Osteoblast (primary cell): ENCODE measurements at regions not wholly inside any gene's neighbourhood (a gene's known extent, or its start where the extent isn't known, plus 50 kb on each side); places are given as distances from the start of the nearest gene placed in this dataset.

Experiments
- DNase-seq: peaks from one replicate; pipeline ENCODE4 v3.0.0; 2011; ENCODE audit warnings: low spot score, mixed read lengths; ENCODE audit not compliant: insufficient read length; ENCODE audit errors: missing footprints
- H2AFZ ChIP-seq: 2 replicates; pipeline ENCODE4 v1.6.0; 2011; ENCODE audit warnings: mild to moderate bottlenecking, low read length
- H3K27ac ChIP-seq: 2 replicates; pipeline ENCODE4 v1.5.1; 2011; ENCODE audit warnings: mild to moderate bottlenecking, low read depth, low read length, moderate library complexity
- H3K27me3 ChIP-seq: 2 replicates; pipeline ENCODE4 v1.6.0; 2012; ENCODE audit warnings: mild to moderate bottlenecking, control low read depth, inconsistent platforms, low read length, moderate library complexity; ENCODE audit not compliant: insufficient read depth
- H3K36me3 ChIP-seq: 2 replicates; pipeline ENCODE4 v1.5.1; 2011; ENCODE audit warnings: mild to moderate bottlenecking, low read length, control low read depth, moderate library complexity; ENCODE audit not compliant: insufficient read depth
- H3K4me1 ChIP-seq: 2 replicates; pipeline ENCODE4 v1.5.1; 2011; ENCODE audit warnings: mild to moderate bottlenecking, low read length, control low read depth, moderate library complexity; ENCODE audit not compliant: insufficient read depth
- H3K4me2 ChIP-seq: 2 replicates; pipeline ENCODE4 v1.6.0; 2011; ENCODE audit warnings: mild to moderate bottlenecking, low read length; ENCODE audit not compliant: insufficient read depth
- H3K4me3 ChIP-seq: fragments of 200-600 bp; sonication (generic); 3 replicates; pipeline ENCODE4 v1.5.1; 2012; ENCODE audit warnings: mild to moderate bottlenecking, low read length, inconsistent platforms; ENCODE audit not compliant: insufficient read depth
- H3K79me2 ChIP-seq: 2 replicates; pipeline ENCODE4 v1.6.0; 2012; ENCODE audit warnings: mild to moderate bottlenecking, low read length, control low read depth, inconsistent platforms; ENCODE audit not compliant: insufficient read depth
- H3K9me3 ChIP-seq: 2 replicates; pipeline ENCODE4 v1.5.1; 2011; ENCODE audit warnings: low read depth, low read length, control low read depth
- H4K20me1 ChIP-seq: 2 replicates; pipeline ENCODE4 v1.6.0; 2012; ENCODE audit warnings: mild to moderate bottlenecking, low read length, control low read depth; ENCODE audit not compliant: insufficient read depth
- TF ChIP-seq, protein P1 (sequence below): IDR thresholded peaks from 2 replicates; pipeline ENCODE4 v1.5.1; 2011; ENCODE audit warnings: mild to moderate bottlenecking, low read depth, low read length, moderate library complexity; ENCODE audit errors: extremely low read depth

- Histone ChIP-seq H3K27ac (no peak overlapping the region), H2AFZ (peak overlapping the region; percentile 77), H3K9me3 (no peaks in the 10 kb centered on the region), H3K79me2 (no peaks in the 10 kb centered on the region), H4K20me1 (no peaks in the 10 kb centered on the region), H3K4me3 (peak overlapping the region; percentile 58), H3K36me3 (no peaks in the 10 kb centered on the region), H3K4me2 (peak overlapping the region; percentile 69), H3K27me3 (no peaks in the 10 kb centered on the region), H3K4me1 (no peaks in the 10 kb centered on the region)
- TF ChIP-seq, protein P1, sequence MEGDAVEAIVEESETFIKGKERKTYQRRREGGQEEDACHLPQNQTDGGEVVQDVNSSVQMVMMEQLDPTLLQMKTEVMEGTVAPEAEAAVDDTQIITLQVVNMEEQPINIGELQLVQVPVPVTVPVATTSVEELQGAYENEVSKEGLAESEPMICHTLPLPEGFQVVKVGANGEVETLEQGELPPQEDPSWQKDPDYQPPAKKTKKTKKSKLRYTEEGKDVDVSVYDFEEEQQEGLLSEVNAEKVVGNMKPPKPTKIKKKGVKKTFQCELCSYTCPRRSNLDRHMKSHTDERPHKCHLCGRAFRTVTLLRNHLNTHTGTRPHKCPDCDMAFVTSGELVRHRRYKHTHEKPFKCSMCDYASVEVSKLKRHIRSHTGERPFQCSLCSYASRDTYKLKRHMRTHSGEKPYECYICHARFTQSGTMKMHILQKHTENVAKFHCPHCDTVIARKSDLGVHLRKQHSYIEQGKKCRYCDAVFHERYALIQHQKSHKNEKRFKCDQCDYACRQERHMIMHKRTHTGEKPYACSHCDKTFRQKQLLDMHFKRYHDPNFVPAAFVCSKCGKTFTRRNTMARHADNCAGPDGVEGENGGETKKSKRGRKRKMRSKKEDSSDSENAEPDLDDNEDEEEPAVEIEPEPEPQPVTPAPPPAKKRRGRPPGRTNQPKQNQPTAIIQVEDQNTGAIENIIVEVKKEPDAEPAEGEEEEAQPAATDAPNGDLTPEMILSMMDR = no peak
- DNase-seq = no peak
Observed at GRCh38 chr2:568639-569235, 108.5 kb downstream of the TMEM18 start.

DNA sequence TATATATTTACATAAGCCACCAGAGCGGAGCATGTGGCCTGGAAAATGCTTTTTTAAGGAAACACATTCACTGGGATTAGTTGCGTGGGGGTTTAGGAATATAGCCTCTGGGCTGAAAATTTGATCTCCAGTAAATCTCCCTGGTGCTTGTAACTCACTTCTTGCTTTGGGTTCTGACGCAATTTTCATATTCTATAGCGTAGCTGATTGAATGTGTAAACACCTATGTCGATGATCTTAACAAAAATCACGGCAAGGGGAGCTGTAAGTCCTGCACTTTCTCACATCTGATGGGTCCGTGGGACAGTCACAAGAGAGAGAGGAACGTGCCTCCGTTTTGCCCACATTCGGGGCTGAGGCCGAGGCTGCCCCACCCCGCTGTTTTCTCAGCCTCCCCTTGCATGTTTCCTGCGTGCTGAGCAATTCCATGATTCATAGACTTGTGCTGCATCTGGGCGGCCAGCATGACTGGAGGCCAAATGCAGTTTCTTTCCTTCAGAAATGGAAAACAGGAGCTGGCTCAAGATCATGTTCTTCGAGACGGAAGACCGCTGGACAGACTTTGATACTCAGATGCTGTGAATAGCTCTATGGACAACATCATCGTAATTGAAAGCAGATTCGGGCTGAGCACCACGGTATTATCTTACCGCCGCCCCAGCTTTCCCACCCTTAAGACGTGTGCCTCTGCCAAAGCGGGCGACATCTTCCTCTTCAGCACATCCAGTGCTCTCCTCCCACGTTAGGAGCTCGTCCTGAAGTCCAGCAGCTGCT lies 109.2 kb downstream of the TMEM18 start:
- Histone ChIP-seq H3K4me2 (peak overlapping the region; percentile 69), H3K4me3 (peak overlapping the region; percentile 58), H3K4me1 (no peaks in the 10 kb centered on the region), H3K27me3 (no peaks in the 10 kb centered on the region), H3K79me2 (no peaks in the 10 kb centered on the region), H3K27ac (peak overlapping the region; percentile 12), H4K20me1 (no peaks in the 10 kb centered on the region), H3K36me3 (no peaks in the 10 kb centered on the region), H3K9me3 (no peaks in the 10 kb centered on the region), H2AFZ (peak overlapping the region; percentile 77)
- peak; percentile 83 for DNase-seq
- TF ChIP-seq, protein P1 = no peak

- Histone ChIP-seq H3K9me3 (no peaks in the 10 kb centered on the region), H3K4me1 (no peaks in the 10 kb centered on the region), H2AFZ (no peak overlapping the region), H4K20me1 (no peaks in the 10 kb centered on the region), H3K79me2 (no peaks in the 10 kb centered on the region), H3K36me3 (no peaks in the 10 kb centered on the region), H3K4me3 (no peak overlapping the region), H3K27me3 (no peaks in the 10 kb centered on the region), H3K27ac (peak overlapping the region; percentile 12), H3K4me2 (no peak overlapping the region)
- DNase-seq = no peak
- TF ChIP-seq, protein P1 = no peak
Observed at GRCh38 chr2:567496-567864, 109.7 kb downstream of the TMEM18 start.
